Upper lobe of left lung (tissue), 4 donors: ENCODE measurements at regions not wholly inside any gene's neighbourhood (a gene's known extent, or its start where the extent isn't known, plus 50 kb on each side); places are given as distances from the start of the nearest gene placed in this dataset.

Experiments used
- CTCF ChIP-seq, 6 experiments: fragments of 450-650 bp in 4 of 6; fragments of 200-600 bp in 2 of 6; sonication (generic) in 2 of 6; IDR thresholded peaks; one replicate each; pipeline ENCODE4 v1.5.1; 2016 to 2019; ENCODE audit warnings: antibody characterized with exemption in 6 of 6
- POLR2AphosphoS5 ChIP-seq, 2 donors: sonication (generic); formaldehyde crosslinking; IDR thresholded peaks; one replicate each; pipeline ENCODE4 v1.5.1; 2017; ENCODE audit warnings: antibody characterized with exemption in 2 of 2

- TF ChIP-seq POLR2AphosphoS5 (IDR thresholded peaks at IDR 0.05): no peak
- no peak for TF ChIP-seq CTCF (IDR thresholded peaks at IDR 0.05)
These were observed 304.4 kb downstream of the SOX9 start for GRCh38 chr17:72425133-72425793.
